ENCODE measurements at regions not wholly inside any gene's neighbourhood (a gene's known extent, or its start where the extent isn't known, plus 50 kb on each side); places are given as distances from the start of the nearest gene placed in this dataset.

DNA sequence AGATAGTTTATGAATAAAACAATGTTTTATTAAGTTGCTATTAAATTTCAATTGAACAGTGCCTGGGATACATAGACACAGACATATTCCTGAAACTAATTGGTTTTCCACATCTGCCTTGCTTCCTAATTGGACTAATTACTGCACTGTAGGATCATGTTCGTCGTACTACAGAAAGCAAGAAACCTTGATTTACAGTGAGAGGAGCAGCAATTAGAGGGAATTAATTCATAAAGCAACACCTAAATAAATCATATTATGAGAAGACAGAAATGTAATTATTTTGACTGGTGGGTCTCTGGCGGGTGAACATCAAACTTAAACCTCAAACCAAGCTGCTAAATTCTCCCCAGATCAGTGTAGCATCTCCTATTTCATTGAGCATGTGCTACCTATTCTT is 124.6 kb upstream of the CAMK1G start:
- TF ChIP-seq SIN3A (IDR thresholded peaks at IDR 0.05; ENCODE audit: borderline replicate concordance, insufficient read depth, low read length), result no peak
- TF ChIP-seq POLR2AphosphoS5 (IDR thresholded peaks at IDR 0.05; ENCODE audit: low read depth, low read length), result no peak
- TF ChIP-seq, protein P1, sequence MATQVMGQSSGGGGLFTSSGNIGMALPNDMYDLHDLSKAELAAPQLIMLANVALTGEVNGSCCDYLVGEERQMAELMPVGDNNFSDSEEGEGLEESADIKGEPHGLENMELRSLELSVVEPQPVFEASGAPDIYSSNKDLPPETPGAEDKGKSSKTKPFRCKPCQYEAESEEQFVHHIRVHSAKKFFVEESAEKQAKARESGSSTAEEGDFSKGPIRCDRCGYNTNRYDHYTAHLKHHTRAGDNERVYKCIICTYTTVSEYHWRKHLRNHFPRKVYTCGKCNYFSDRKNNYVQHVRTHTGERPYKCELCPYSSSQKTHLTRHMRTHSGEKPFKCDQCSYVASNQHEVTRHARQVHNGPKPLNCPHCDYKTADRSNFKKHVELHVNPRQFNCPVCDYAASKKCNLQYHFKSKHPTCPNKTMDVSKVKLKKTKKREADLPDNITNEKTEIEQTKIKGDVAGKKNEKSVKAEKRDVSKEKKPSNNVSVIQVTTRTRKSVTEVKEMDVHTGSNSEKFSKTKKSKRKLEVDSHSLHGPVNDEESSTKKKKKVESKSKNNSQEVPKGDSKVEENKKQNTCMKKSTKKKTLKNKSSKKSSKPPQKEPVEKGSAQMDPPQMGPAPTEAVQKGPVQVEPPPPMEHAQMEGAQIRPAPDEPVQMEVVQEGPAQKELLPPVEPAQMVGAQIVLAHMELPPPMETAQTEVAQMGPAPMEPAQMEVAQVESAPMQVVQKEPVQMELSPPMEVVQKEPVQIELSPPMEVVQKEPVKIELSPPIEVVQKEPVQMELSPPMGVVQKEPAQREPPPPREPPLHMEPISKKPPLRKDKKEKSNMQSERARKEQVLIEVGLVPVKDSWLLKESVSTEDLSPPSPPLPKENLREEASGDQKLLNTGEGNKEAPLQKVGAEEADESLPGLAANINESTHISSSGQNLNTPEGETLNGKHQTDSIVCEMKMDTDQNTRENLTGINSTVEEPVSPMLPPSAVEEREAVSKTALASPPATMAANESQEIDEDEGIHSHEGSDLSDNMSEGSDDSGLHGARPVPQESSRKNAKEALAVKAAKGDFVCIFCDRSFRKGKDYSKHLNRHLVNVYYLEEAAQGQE (IDR thresholded peaks at IDR 0.05; ENCODE audit: insufficient read depth in 1 of 2, low read depth in 2 of 2, low read length in 2 of 2), result no peak
- no peak for TF ChIP-seq TAF1 (IDR thresholded peaks at IDR 0.05; ENCODE audit: borderline replicate concordance, insufficient read depth, low read length)
- TF ChIP-seq FOXP2 (optimal IDR thresholded peaks at IDR 0.05; ENCODE audit: borderline replicate concordance, extremely low read depth, extremely low read length, insufficient read depth), result no peak

Data from PFSK-1 (cell line).